Eye (tissue), 1 donor: ENCODE measurements at regions not wholly inside any gene's neighbourhood (a gene's known extent, or its start where the extent isn't known, plus 50 kb on each side); places are given as distances from the start of the nearest gene placed in this dataset.
"Not testable (repeated sequence)": the region's sequence is repeated elsewhere in the genome, so short reads cannot be mapped to it uniquely, and the experiment has no call there.

Experiments used
- DNase-seq: peaks from one replicate; pipeline ENCODE4 v3.0.0-alpha.2; 2015

DNA sequence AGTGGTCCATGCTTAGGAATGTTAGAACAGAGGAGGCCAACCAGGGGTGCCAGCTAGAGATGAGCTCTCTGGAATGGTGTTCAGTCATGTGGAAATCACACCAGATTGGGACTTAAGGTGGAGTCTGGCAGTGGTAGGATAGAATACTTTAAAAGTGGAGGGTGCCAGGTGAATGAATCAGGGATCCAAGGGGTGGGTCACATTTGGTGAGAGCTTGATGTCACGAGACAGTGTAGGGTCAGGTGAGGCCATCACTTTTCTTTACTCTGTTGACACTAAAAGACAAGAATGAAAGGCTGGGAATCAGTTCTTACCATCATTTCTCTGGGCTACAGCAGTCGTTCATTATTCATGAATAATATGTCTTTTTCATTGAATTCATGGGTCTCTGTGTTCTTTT, 73.8 kb upstream of the FAM153A start:
- not testable (repeated sequence) for DNase-seq

DNA sequence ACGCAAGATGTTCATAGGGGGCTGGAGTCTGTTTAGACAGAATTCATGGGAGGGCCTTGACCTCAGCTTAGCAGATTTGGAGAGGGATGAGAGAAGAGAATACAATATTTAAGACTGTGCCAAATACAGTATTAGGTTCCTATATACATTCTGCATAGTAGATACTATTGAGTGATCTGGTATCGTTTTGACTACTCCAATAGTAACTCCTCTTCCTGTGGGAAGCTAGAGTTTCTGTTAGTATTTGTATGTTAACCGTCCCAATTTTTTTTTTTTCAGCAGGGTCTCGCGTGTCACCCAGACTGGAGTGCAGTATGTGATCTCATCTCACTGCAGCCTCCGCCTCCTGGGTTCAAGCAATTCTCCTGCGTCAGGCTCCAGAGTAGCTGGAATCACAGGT, 65.2 kb upstream of the FAM153A start:
- DNase-seq: not testable (repeated sequence)

DNA sequence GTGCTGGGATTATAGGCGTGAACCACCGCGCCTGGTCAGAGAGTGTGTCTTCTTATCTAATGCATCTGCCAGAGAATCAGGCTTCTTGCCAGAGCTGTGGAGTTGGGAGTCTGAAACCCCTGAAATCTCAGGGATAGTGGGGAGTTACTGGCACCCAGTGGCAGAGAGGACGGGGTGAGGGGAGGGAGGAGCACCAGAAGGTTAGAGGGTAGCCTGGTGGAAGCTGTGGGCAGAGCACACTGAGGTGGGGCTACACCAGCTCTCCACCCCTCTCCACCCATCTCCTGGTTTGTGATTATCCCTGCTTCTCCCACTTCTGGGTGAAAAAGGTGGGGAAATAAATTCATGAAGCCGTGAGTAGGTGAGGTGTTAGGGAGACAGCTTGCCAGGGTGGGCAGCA, 63.9 kb upstream of the FAM153A start:
- not testable (repeated sequence) for DNase-seq

DNA sequence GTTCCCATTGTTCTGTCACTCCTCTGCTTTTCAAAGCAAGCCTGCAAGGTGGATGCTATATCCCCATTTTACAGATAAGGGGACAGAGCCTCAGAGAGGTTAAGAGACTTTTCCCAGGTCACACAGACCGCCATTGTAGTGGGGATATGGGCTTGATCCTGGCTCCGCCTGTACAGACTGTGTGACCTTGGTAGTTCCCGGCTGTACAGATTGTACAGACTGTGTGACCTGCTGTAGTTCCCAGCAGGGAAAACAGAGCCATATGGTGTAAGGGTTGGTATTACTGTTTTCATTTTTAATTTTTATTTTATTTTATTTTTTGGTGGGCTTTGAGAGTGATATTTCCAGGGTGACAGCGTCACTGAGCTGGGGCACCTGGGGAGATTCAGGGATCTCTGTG, 63.2 kb upstream of the FAM153A start:
- DNase-seq: not testable (repeated sequence)

DNA sequence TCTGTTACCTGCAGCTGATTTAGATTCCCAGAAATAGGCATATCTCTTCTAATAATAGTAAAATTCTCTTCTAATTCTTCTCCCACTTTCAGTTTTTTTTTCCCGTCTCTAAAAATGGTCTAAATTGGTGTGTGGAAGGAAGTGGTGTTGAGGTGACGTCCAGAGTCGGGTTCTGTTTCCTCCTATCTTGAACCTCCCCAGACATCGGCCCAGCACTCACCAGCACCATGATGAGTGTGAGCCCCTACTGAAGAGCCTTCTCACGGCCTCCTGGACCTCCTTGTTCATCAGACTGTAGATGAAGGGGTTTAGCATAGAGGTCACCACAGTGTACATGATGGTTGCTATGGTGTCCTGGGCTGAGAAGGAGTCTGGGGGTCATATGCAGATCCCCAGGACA, 53.5 kb upstream of the FAM153A start:
- not testable (repeated sequence) for DNase-seq
